22Rv1 (cell line): ENCODE measurements at regions not wholly inside any gene's neighbourhood (a gene's known extent, or its start where the extent isn't known, plus 50 kb on each side); places are given as distances from the start of the nearest gene placed in this dataset.

ENCODE experiments used
- ZFX ChIP-seq: fragments of 450-650 bp; IDR thresholded peaks from 2 replicates; pipeline ENCODE4 v1.6.1; 2017; ENCODE audit warnings: antibody characterized with exemption, borderline replicate concordance
- TF ChIP-seq, protein P1 (sequence below): fragments of 450-650 bp; IDR thresholded peaks from 2 replicates; pipeline ENCODE4 v1.5.1; 2017; ENCODE audit warnings: mild to moderate bottlenecking

DNA sequence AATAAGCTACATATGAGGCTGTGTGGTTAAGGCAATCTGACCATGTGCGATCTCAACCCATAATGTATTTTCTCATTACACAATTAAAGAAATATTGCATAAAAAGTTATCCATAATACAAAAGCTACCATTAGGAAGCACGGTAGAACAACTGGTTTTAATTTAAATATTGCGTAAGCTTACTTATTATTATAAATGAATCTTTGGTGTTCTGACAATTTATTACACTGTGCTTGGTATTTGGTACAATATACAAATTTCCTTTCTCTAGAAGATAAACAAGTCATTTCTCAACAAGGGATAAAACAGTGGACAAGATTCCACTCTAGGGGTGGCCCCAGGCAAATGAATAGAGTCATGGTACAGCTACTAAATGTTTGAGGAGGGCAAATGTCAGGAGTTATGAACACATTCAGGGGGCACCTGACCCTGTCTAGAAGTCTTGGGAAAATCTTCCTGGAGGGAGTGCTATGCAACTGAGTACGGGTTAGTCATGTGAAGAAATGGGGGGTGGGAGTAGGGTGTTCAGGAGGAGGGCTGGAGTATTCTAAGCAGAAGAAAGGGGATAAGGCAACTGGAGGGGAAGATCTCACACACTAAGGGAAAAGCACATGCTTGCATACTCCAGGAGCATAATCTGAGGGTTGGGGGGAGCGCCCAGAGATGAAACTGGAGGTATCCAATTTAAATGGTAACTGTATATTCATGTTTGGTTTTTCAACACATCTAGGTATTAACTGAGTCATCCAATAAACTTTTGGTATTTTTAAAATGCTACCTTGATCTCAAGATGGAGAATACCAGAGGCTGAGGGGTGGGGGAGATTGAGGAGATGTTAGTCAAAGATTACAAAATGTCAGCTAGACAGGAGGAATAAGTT lies 296.9 kb upstream of the SGK1 start:
- TF ChIP-seq, protein P1, sequence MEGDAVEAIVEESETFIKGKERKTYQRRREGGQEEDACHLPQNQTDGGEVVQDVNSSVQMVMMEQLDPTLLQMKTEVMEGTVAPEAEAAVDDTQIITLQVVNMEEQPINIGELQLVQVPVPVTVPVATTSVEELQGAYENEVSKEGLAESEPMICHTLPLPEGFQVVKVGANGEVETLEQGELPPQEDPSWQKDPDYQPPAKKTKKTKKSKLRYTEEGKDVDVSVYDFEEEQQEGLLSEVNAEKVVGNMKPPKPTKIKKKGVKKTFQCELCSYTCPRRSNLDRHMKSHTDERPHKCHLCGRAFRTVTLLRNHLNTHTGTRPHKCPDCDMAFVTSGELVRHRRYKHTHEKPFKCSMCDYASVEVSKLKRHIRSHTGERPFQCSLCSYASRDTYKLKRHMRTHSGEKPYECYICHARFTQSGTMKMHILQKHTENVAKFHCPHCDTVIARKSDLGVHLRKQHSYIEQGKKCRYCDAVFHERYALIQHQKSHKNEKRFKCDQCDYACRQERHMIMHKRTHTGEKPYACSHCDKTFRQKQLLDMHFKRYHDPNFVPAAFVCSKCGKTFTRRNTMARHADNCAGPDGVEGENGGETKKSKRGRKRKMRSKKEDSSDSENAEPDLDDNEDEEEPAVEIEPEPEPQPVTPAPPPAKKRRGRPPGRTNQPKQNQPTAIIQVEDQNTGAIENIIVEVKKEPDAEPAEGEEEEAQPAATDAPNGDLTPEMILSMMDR, result no peak
- no peak for TF ChIP-seq ZFX
